ENCODE measurements at regions not wholly inside any gene's neighbourhood (a gene's known extent, or its start where the extent isn't known, plus 50 kb on each side); places are given as distances from the start of the nearest gene placed in this dataset.
"Not testable (repeated sequence)": the region's sequence is repeated elsewhere in the genome, so short reads cannot be mapped to it uniquely, and the experiment has no call there.

DNA sequence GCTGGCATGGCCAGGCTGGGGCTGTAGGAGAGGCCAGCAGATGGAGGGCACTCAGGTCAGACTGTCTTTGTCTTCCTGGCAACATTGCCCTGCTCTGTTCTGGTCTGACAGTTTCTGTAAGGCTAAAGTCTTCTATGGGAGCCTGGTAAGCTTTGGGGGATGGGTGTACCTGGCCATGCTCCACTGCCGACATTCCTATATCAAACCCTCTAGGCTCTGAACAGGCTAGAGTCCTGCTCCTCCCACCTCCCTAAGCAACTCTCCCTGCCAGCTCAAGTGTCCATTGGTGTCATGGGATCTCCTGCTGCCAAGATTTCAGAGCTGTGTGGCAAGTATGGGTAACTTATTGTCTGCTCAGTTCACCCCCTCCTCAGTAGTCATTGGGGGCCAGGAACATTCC is 163.5 kb upstream of the UGT8 start:
- DNase-seq (ENCODE audit: low spot score): no peak

GRCh38 chr4:114442856-114443255 is 155.8 kb upstream of the UGT8 start:
- no peak for DNase-seq (ENCODE audit: low spot score)

DNA sequence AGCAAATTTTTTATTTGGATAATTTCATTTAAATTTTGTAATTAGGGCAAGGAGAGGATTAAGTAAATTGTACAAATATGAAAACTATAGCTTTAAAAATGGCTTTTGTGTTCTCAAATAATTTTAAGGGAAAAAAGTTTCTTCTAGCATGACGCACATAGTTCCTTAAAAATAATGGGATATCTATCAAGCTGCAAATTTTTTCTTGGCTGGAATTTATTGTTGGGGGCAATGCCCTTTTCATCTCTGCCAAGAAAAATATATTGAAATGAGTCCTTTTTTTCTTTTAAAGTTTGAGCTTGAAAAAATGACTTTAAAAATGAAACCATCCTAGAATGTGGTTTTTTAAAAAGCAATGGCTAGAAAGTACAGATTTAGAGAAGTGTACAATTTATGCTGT is 154.4 kb upstream of the UGT8 start:
- no peak for DNase-seq (ENCODE audit: low spot score)

DNA sequence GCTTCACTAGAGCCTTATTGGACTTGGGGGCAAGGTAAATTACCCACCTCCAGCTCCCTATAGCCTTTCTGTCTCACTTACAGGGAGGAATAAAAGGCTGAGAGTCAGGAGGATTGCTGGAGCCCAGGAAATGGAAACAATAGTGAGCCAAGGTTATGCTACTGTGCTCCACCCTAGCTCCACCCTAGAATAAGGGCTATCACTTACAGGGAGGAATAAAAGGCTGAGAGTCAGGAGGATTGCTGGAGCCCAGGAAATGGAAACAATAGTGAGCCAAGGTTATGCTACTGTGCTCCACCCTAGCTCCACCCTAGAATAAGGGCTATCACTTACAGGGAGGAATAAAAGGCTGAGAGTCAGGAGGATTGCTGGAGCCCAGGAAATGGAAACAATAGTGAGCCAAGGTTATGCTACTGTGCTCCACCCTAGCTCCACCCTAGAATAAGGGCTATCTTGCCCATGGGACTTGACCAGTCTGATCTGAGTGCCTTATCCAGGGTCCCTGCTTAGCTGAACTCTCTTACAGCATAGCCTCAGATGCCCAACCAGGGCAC is 150.6 kb upstream of the UGT8 start:
- DNase-seq (ENCODE audit: low spot score): not testable (repeated sequence)

GRCh38 chr4:114458728-114459127 is 139.9 kb upstream of the UGT8 start:
- no peak for DNase-seq (ENCODE audit: low spot score)

- no peak for DNase-seq (ENCODE audit: low spot score)
Observed at GRCh38 chr4:114464726-114465272, 133.8 kb upstream of the UGT8 start.

GRCh38 chr4:114465766-114466165 is 132.8 kb upstream of the UGT8 start:
- no peak for DNase-seq (ENCODE audit: low spot score)

DNA sequence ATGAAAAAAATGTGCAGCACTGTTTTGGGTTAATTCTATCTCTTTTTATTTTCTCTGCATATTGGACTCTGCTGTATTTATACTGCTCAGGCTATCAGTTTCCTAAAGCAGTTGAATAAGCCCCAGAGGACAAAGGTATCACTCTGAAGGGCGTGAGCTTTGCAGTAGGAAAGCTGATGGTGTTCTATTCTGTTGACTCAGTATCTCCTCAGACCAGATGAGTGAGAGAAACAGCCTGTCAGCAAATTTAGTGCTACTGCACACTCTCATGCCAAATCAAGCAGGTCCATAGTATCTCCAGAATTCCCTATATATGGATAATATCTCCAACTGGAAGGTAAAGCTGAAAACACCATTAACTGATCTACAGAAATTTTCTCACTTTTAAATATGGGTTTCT is 132.3 kb upstream of the UGT8 start:
- DNase-seq (ENCODE audit: low spot score): no peak

- DNase-seq (ENCODE audit: low spot score): no peak
Observed at GRCh38 chr4:114472269-114473032, 126.2 kb upstream of the UGT8 start.

DNA sequence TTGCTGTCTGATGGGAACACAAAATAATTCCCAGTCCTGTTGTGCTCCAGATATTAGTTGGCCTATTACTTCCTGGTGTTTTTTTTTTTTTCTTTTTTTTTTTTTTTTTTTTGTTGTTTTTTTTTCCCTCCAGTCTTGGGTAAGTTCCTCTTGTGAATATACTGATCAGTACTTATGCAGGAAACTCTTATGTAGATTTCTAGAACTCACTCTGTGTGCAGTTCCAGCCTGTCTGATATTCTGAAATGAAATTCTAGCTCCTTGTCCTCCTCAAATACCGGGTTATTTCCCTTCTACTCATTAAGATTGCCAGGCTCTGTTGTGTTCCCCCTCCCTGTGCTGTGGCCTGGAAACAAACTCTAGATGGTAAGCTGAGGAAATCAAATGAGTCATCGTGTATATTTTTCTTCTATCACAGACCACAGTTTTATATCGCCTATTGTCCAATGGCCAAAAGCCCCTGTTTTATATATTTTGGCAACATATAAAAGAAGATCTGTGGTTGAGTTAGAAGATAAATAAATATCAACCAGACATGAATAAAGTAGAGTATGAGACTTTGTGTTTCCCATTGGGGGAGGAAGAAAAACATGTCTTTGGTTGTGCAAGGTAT is 124.3 kb upstream of the UGT8 start:
- no peak for DNase-seq (ENCODE audit: low spot score)

DNA sequence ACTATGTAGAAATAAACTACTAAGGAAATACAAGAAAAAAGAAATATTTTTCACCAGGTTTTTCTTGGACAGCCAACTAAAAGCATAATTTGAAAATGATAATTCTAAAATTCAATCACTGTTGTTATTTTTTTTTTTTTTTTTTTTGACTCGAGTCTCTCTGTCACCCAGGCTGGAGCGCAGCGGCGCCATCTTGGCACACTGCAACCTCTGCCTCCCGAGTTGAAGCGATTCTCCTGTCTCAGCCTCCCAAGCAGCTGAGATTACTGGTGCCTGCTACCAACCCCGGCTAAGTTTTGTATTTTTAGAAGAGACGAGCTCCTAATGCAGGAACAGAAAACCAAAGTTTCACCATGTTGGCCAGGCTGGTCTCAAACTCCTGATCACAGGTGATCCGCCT is 122.3 kb upstream of the UGT8 start:
- DNase-seq (ENCODE audit: low spot score): no peak

DNA sequence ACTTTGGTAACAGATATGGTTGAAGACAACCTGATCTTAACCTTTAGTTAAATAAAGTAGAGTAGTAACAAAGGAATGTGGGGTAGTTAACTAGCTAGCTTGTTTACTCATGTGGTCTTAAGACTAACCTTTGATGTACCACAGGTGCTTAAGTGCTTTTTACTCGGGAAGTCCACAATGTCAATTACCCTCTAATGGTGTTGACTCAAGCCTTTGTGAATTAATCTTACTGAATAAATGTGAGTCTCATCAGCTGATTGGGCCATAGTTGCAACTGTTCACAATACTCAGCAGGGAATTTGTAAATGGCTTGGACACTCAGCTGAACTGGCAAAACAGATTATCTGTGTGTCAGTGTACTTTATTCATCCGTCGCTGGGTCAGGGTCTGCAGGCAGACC is 119.0 kb upstream of the UGT8 start:
- DNase-seq (ENCODE audit: low spot score): no peak

GRCh38 chr4:114481856-114482255 is 116.8 kb upstream of the UGT8 start:
- DNase-seq (ENCODE audit: low spot score): no peak

DNA sequence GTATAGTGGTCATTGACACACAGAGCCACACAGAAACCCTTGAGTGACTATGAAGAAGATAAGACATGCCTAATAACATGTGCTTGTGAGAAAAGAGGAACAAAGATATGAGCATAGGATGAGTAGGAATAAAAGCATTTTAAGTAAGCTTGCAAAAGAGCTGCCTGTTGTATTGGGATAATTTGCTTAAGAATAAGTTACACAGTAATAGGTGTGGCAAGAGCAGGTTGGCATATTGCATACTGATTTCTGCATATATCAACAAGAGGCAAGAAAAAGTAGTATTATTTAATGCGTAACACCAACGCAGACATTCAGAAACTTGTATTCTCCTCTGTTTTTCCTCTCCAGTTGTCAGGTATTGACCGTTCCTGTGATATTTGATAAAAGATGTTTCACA is 111.5 kb upstream of the UGT8 start:
- DNase-seq (ENCODE audit: low spot score): no peak

GRCh38 chr4:114488301-114488982 is 110.2 kb upstream of the UGT8 start:
- no peak for DNase-seq (ENCODE audit: low spot score)

DNA sequence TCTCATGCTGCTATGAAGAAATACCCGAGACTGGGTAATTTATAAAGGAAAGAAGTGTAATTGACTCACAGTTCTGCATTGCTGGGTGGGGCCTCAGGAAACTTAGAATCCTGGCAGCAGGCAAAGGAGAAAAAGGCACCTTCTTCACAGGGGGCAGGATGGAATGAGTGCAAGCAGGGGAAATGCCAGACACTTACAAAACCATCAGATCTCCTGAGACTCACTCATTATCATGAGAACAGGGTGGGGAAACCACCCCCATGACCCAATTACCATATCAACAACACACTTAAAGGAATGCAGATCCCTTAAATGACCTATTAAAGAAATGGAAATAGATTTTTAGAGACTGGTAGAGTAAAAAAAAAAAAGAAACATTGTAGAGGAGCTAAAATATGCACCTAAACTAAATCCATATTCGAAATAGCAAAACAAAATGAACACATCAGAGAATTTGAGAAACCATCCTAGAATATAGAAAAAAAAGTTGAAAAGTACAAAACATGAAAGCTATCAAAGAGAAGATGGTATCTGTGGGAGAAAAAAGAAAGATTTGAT is 104.3 kb upstream of the UGT8 start:
- no peak for DNase-seq (ENCODE audit: low spot score)

DNA sequence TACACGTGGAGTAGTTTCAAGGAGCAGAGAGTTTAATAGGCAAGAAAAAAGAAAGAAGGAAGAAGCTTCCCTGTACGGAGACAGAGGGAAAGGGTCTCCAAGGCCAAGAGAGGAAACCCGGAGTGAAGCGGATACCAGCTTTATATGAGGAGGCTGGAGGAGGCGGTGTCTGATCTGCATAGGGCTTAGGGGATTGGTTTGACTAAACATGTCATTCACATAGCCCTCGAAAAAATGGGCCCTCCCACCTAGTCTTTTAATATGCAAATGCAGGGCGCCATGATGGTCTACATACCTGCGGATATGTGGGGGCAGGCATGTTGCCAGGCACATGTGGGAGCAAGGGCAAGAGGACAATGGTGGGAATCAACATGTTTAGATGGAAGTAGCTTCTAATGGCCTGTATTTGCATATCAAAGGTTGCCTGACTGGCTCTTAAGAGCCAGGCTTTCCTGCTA is 103.1 kb upstream of the UGT8 start:
- DNase-seq (ENCODE audit: low spot score): no peak

GRCh38 chr4:114497116-114497515 is 101.5 kb upstream of the UGT8 start:
- DNase-seq (ENCODE audit: low spot score): no peak

DNA sequence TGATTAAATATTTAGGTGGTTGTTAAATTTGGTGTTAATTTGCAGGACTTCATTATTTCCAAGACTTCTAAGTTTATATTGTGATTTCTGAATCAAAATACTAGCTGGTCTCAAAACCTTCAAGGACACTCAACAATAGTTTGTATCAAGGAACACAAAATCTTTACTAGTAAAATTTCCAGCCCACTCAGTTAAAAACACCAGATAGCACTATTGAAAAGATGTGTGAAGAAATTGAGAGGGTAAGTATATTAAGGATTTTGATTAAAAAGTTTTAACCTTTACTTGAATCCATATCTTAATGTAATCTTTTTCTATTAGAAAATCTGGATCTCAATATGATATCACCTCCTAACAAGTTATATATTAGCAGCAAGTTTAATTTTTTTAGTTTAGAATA is 89.3 kb upstream of the UGT8 start:
- DNase-seq (ENCODE audit: low spot score): no peak

GRCh38 chr4:114512595-114513295 is 85.9 kb upstream of the UGT8 start:
- no peak for DNase-seq (ENCODE audit: low spot score)

DNA sequence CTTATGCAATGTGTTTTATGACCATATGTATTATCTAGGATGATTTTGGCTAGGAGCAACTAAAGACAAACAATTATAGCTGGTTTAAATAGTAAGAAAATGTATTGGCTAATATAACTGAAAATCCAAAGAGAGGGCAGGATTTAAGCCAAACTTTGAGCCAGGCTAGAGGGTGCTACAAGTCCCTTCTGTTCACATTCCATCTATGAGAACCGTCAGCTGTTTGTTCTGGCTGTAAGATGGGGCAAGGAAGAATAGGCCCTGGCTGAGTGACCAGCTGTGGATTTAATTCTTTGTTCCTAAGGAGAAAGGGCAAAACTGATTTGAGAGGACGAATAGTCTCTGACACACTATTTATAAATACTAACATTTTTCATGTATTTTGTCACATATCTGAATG is 79.2 kb upstream of the UGT8 start:
- DNase-seq (ENCODE audit: low spot score): no peak

DNA sequence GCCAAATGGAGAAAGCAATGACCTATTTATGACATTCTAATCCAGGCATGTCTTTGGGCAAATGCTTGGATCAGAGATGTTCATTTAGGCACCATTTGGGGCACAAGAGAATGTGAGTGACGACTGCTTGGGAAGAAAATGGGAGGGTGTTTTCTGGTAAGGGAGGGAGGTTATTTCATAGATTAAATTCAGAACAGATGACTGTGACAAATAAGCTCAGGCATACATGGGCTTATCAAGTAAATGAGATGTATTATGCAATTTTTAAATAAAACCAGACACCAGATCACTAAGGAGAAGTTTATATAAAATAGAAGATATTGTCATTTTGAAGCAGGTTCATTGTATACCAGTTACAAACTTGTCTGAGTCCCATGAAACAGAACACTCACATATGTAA is 71.4 kb upstream of the UGT8 start:
- DNase-seq (ENCODE audit: low spot score): no peak
